Vagina (tissue), 2 donors: ENCODE measurements at regions not wholly inside any gene's neighbourhood (a gene's known extent, or its start where the extent isn't known, plus 50 kb on each side); places are given as distances from the start of the nearest gene placed in this dataset.

ENCODE experiments used
- DNase-seq, 2 donors: peaks; one replicate each; pipeline ENCODE4 v3.0.0-alpha.2; 2017; ENCODE audit errors: extremely low spot score in 2 of 2
- H3K27ac ChIP-seq: fragments of 200-600 bp; sonication (generic); one replicate; pipeline ENCODE4 v1.5.1; 2019
- H3K27me3 ChIP-seq: fragments of 200-600 bp; sonication (generic); one replicate; pipeline ENCODE4 v1.5.1; 2019
- H3K36me3 ChIP-seq, 2 donors: fragments of 200-600 bp; sonication (generic); one replicate each; pipeline ENCODE4 v1.5.1; 2017 to 2019
- H3K4me1 ChIP-seq: fragments of 200-600 bp; sonication (generic); one replicate; pipeline ENCODE4 v1.5.1; 2019
- H3K4me3 ChIP-seq, 2 donors: fragments of 200-600 bp; sonication (generic); 1 replicate in 1 of 2; 2 replicates in 1 of 2; pipeline ENCODE4 v1.5.1; 2016 to 2019
- H3K9me3 ChIP-seq: fragments of 200-600 bp; sonication (generic); one replicate; pipeline ENCODE4 v1.5.1; 2019
- CTCF ChIP-seq, 3 experiments: fragments of 450-650 bp in 2 of 3; fragments of 200-600 bp in 1 of 3; sonication (generic) in 1 of 3; IDR thresholded peaks; one replicate each; pipeline ENCODE4 v1.5.1; 2017 to 2019; ENCODE audit warnings: antibody characterized with exemption in 3 of 3, mild to moderate bottlenecking in 2 of 3, moderate library complexity in 2 of 3
- POLR2A ChIP-seq, 2 donors: fragments of 450-650 bp; IDR thresholded peaks; one replicate each; pipeline ENCODE4 v1.6.1; 2017; ENCODE audit warnings: antibody characterized with exemption in 2 of 2, mild to moderate bottlenecking in 2 of 2, moderate library complexity in 2 of 2
- POLR2AphosphoS5 ChIP-seq, 2 donors: sonication (generic); formaldehyde crosslinking; IDR thresholded peaks; one replicate each; pipeline ENCODE4 v1.9.0; 2017; ENCODE audit warnings: antibody characterized with exemption in 2 of 2, mild to moderate bottlenecking in 2 of 2, low read depth in 1 of 2; ENCODE audit not compliant: insufficient read depth in 1 of 2
- intact Hi-C: fragments of 100-400 bp; cut with DNase I; formaldehyde crosslinking; loops from one replicate; pipeline ENCODE4 v1.15.1; 2023

- H3K27ac ChIP-seq, result no peak overlapping the region
- DNase-seq, result no peak
Measured at GRCh38 chr12:131355361-131356245, 355.3 kb upstream of the SFSWAP start.

GRCh38 chr12:131356485-131357184 is 354.3 kb upstream of the SFSWAP start:
- Histone ChIP-seq H3K27ac (no peak overlapping the region), H3K27me3 (no peaks in the 10 kb centered on the region), H3K4me3 (no peak overlapping the region), H3K9me3 (no peaks in the 10 kb centered on the region), H3K4me1 (no peaks in the 10 kb centered on the region), H3K36me3 (no peaks in the 10 kb centered on the region)
- DNase-seq, result no peak
- TF ChIP-seq POLR2AphosphoS5 (IDR thresholded peaks at IDR 0.05; ENCODE audit: insufficient read depth in 1 of 2, low read depth in 1 of 2) (no peak), POLR2A (IDR thresholded peaks at IDR 0.05) (no peak), CTCF (IDR thresholded peaks at IDR 0.05) (no peak)
- intact Hi-C loops, result no loop called here

More at GRCh38 chr12:131355361-131356245, 355.3 kb upstream of the SFSWAP start:
- TF ChIP-seq CTCF (IDR thresholded peaks at IDR 0.05), result no peak
- no peak for TF ChIP-seq POLR2A (IDR thresholded peaks at IDR 0.05)
- TF ChIP-seq POLR2AphosphoS5 (IDR thresholded peaks at IDR 0.05; ENCODE audit: insufficient read depth in 1 of 2, low read depth in 1 of 2), result no peak
- Histone ChIP-seq H3K4me3 (no peak overlapping the region), H3K27me3 (no peaks in the 10 kb centered on the region), H3K4me1 (no peaks in the 10 kb centered on the region), H3K9me3 (no peaks in the 10 kb centered on the region), H3K36me3 (no peaks in the 10 kb centered on the region)
- intact Hi-C loops, result no loop called here

GRCh38 chr12:131357185-131357747 is 353.6 kb upstream of the SFSWAP start:
- intact Hi-C loops, result no loop called here
- Histone ChIP-seq H3K36me3 (no peaks in the 10 kb centered on the region), H3K27ac (no peak overlapping the region), H3K9me3 (no peaks in the 10 kb centered on the region), H3K4me3 (no peak overlapping the region), H3K4me1 (no peaks in the 10 kb centered on the region), H3K27me3 (no peaks in the 10 kb centered on the region)
- no peak for DNase-seq
- no peak for TF ChIP-seq POLR2A (IDR thresholded peaks at IDR 0.05)
- TF ChIP-seq CTCF (IDR thresholded peaks at IDR 0.05), result no peak
- no peak for TF ChIP-seq POLR2AphosphoS5 (IDR thresholded peaks at IDR 0.05; ENCODE audit: insufficient read depth in 1 of 2, low read depth in 1 of 2)

- Histone ChIP-seq H3K4me3 (no peak overlapping the region), H3K36me3 (no peaks in the 10 kb centered on the region), H3K27ac (no peak overlapping the region), H3K27me3 (no peaks in the 10 kb centered on the region), H3K4me1 (no peaks in the 10 kb centered on the region), H3K9me3 (no peaks in the 10 kb centered on the region)
- DNase-seq, result no peak
- TF ChIP-seq CTCF (IDR thresholded peaks at IDR 0.05), result no peak
- no peak for TF ChIP-seq POLR2AphosphoS5 (IDR thresholded peaks at IDR 0.05; ENCODE audit: insufficient read depth in 1 of 2, low read depth in 1 of 2)
- no peak for TF ChIP-seq POLR2A (IDR thresholded peaks at IDR 0.05)
- intact Hi-C loops, result no loop called here
Measured at GRCh38 chr12:131357920-131358319, 353.0 kb upstream of the SFSWAP start.
